ENCODE measurements at regions not wholly inside any gene's neighbourhood (a gene's known extent, or its start where the extent isn't known, plus 50 kb on each side); places are given as distances from the start of the nearest gene placed in this dataset.

GRCh38 chr20:12305188-12305950, 387.7 kb downstream of the BTBD3 start:
- TF ChIP-seq CTCF (conservative IDR thresholded peaks at IDR 0.05; ENCODE audit: control insufficient read depth, insufficient read depth, low read depth, low read length) = no peak
- DNase-seq (ENCODE audit: low read depth) = peak; percentile 6
- no peak overlapping the region for H3K4me3 ChIP-seq (ENCODE audit: control insufficient read depth, low read depth, low read length)

GRCh38 chr20:12306107-12306506, 388.4 kb downstream of the BTBD3 start:
- no peak overlapping the region for H3K4me3 ChIP-seq (ENCODE audit: control insufficient read depth, low read depth, low read length)
- peak; percentile 29 for DNase-seq (ENCODE audit: low read depth)
- no peak for TF ChIP-seq CTCF (conservative IDR thresholded peaks at IDR 0.05; ENCODE audit: control insufficient read depth, insufficient read depth, low read depth, low read length)

- DNase-seq (ENCODE audit: low read depth) = no peak
- no peak for TF ChIP-seq CTCF (conservative IDR thresholded peaks at IDR 0.05; ENCODE audit: control insufficient read depth, insufficient read depth, low read depth, low read length)
- H3K4me3 ChIP-seq (ENCODE audit: control insufficient read depth, low read depth, low read length) = no peak overlapping the region
These were observed 393.6 kb downstream of the BTBD3 start for GRCh38 chr20:12311094-12311865.

GRCh38 chr20:12315652-12316051, 398.0 kb downstream of the BTBD3 start:
- DNase-seq (ENCODE audit: low read depth) = no peak
- H3K4me3 ChIP-seq (ENCODE audit: control insufficient read depth, low read depth, low read length) = no peak overlapping the region
- TF ChIP-seq CTCF (conservative IDR thresholded peaks at IDR 0.05; ENCODE audit: control insufficient read depth, insufficient read depth, low read depth, low read length) = no peak

GRCh38 chr20:12316794-12317193, 399.1 kb downstream of the BTBD3 start:
- DNase-seq (ENCODE audit: low read depth) = no peak
- TF ChIP-seq CTCF (conservative IDR thresholded peaks at IDR 0.05; ENCODE audit: control insufficient read depth, insufficient read depth, low read depth, low read length) = no peak
- H3K4me3 ChIP-seq (ENCODE audit: control insufficient read depth, low read depth, low read length) = no peak overlapping the region

GRCh38 chr20:12317433-12317832, 399.7 kb downstream of the BTBD3 start:
- TF ChIP-seq CTCF (conservative IDR thresholded peaks at IDR 0.05; ENCODE audit: control insufficient read depth, insufficient read depth, low read depth, low read length) = no peak
- no peak for DNase-seq (ENCODE audit: low read depth)
- no peak overlapping the region for H3K4me3 ChIP-seq (ENCODE audit: control insufficient read depth, low read depth, low read length)
